K562 (cell line): ENCODE measurements at regions not wholly inside any gene's neighbourhood (a gene's known extent, or its start where the extent isn't known, plus 50 kb on each side); places are given as distances from the start of the nearest gene placed in this dataset.

Source experiments
- ATAC-seq: fragments of 200-7000 bp; cut with Tn5 transposase; 3 replicates; pipeline ENCODE4 v1.9.1; 2020; ENCODE audit warnings: moderate library complexity
- BruUV-seq: library from RNA; stranded (reverse); fragments of 400-500 nt; replicated peaks from 2 replicates; lab custom pipeline; 2021; lab: Mats Ljungman, UMichigan
- CTCF ChIA-PET: fragments of 300-600 bp; formaldehyde crosslinking; extraction: SDS; loops from one replicate; lab custom pipeline; 2021; ENCODE audit warnings: low intra/inter-chr PET ratio; lab: Yijun Ruan, JAX
- POLR2A ChIA-PET: fragments of 300-600, 350-650 bp; sonication (Branson Sonifier 250); formaldehyde crosslinking; extraction: SDS; loops from one replicate; lab custom pipeline; 2021; ENCODE audit warnings: antibody characterized with exemption, inconsistent platforms; lab: Yijun Ruan, JAX
- DNase-seq, 4 experiments: peaks; one replicate each; pipeline versions ENCODE4 v3.0.0 to v3.0.0-alpha.2; 2011 to 2018; ENCODE audit warnings: low spot score in 3 of 4, mixed read lengths in 3 of 4; ENCODE audit errors: extremely low read depth in 1 of 4
- FAIRE-seq: peaks from 2 replicates; lab custom pipeline; 2011; peaks lifted over from hg19 to GRCh38; lab: Jason Lieb, UNC
- H2AFZ ChIP-seq: 2 replicates; pipeline ENCODE4 v1.6.0; 2011; ENCODE audit warnings: low read depth, low read length, control low read depth, inconsistent platforms
- H3K27ac ChIP-seq: fragments of 200-600 bp; 3 replicates; pipeline ENCODE4 v1.8.0; 2011; ENCODE audit warnings: low read depth, mild to moderate bottlenecking, control low read depth, inconsistent platforms, low read length, moderate library complexity, mixed read lengths; ENCODE audit errors: extremely low read depth
- H3K27me3 ChIP-seq, 2 experiments: fragments of 300-600 bp in 1 of 2; 2 replicates in 1 of 2; 3 replicates in 1 of 2; pipeline versions ENCODE4 v1.6.0 to v1.8.0; 2011; ENCODE audit warnings: inconsistent platforms in 2 of 2, low read length in 2 of 2, mild to moderate bottlenecking in 1 of 2, mixed read lengths in 1 of 2, moderate library complexity in 1 of 2; ENCODE audit not compliant: control insufficient read depth in 2 of 2, insufficient read depth in 2 of 2
- H3K36me3 ChIP-seq: fragments of 300-600 bp; 3 replicates; pipeline ENCODE4 v1.8.0; 2011; ENCODE audit warnings: mild to moderate bottlenecking, low read length, inconsistent platforms; ENCODE audit not compliant: control insufficient read depth, insufficient read depth
- H3K4me1 ChIP-seq, 2 experiments: fragments of 200-600 bp in 1 of 2; replicated peaks in 1 of 2; 2 replicates in 1 of 2; 3 replicates in 1 of 2; pipeline versions ENCODE4 v1.5.1 to v1.8.0; 2011; ENCODE audit warnings: inconsistent platforms in 2 of 2, low read length in 2 of 2, mild to moderate bottlenecking in 1 of 2, mixed read lengths in 1 of 2, moderate library complexity in 1 of 2; ENCODE audit not compliant: control insufficient read depth in 2 of 2, insufficient read depth in 2 of 2
- H3K4me2 ChIP-seq: 2 replicates; pipeline ENCODE4 v1.6.1; 2011; ENCODE audit warnings: low read length, control low read depth, inconsistent platforms, mixed read lengths; ENCODE audit not compliant: insufficient read depth
- H3K4me3 ChIP-seq: fragments of 200-600 bp; sonication (generic), shearing (Covaris generic); 2 replicates; pipeline ENCODE4 v1.5.1; 2016; ENCODE audit warnings: control low read depth, inconsistent platforms
- H3K79me2 ChIP-seq: fragments of 200-600 bp; 3 replicates; pipeline ENCODE4 v1.8.0; 2011; ENCODE audit warnings: low read length, inconsistent platforms; ENCODE audit not compliant: control insufficient read depth, insufficient read depth
- H3K9ac ChIP-seq, 2 experiments: 2 replicates each; pipeline versions ENCODE4 v1.6.0 to v1.6.1; 2011; ENCODE audit warnings: low read depth in 2 of 2, low read length in 2 of 2, control low read depth in 1 of 2, inconsistent platforms in 1 of 2, mild to moderate bottlenecking in 1 of 2, mixed read lengths in 1 of 2; ENCODE audit not compliant: insufficient read depth in 1 of 2
- H3K9me1 ChIP-seq: one replicate; pipeline ENCODE4 v1.6.0; 2011; ENCODE audit warnings: inconsistent platforms, mild to moderate bottlenecking, low read length, moderate library complexity; ENCODE audit not compliant: control insufficient read depth, insufficient read depth
- H3K9me3 ChIP-seq: replicated peaks from 2 replicates; pipeline ENCODE4 v1.5.1; 2011; ENCODE audit warnings: low read depth, low read length, inconsistent platforms; ENCODE audit not compliant: control insufficient read depth, insufficient read depth
- H4K20me1 ChIP-seq: replicated peaks from 2 replicates; pipeline ENCODE4 v1.6.1; 2011; ENCODE audit warnings: low read length, inconsistent platforms, mixed read lengths; ENCODE audit not compliant: control insufficient read depth, insufficient read depth
- AFF4 ChIP-seq: sonication (generic); formaldehyde crosslinking; IDR thresholded peaks from 2 replicates; pipeline ENCODE4 v1.8.0; 2023; ENCODE audit warnings: mild to moderate bottlenecking, missing genetic modification reagents
- ASH1L ChIP-seq: fragments of 450-650 bp; IDR thresholded peaks from 2 replicates; pipeline ENCODE4 v1.6.1; 2018; ENCODE audit warnings: borderline replicate concordance, mild to moderate bottlenecking, low read depth; ENCODE audit not compliant: partially characterized antibody
- CBX3 ChIP-seq, 2 experiments: IDR thresholded peaks; 1 replicate in 1 of 2; 2 replicates in 1 of 2; pipeline ENCODE4 v1.6.1; 2012; ENCODE audit warnings: inconsistent platforms in 2 of 2, low read length in 2 of 2, borderline replicate concordance in 1 of 2, control low read depth in 1 of 2
- CLOCK ChIP-seq: fragments of 250-450 bp; sonication (Bioruptor Pico); IDR thresholded peaks from 2 replicates; pipeline ENCODE4 v1.4.0; 2020; ENCODE audit warnings: mild to moderate bottlenecking, moderate library complexity, borderline replicate concordance
- DDX20 ChIP-seq: fragments of 450-650 bp; IDR thresholded peaks from 2 replicates; pipeline ENCODE4 v1.6.1; 2016; ENCODE audit warnings: missing genetic modification characterization, low read depth, mild to moderate bottlenecking, missing compliant biosample characterization, moderate library complexity
- HDAC2 ChIP-seq: fragments of 450-650 bp; IDR thresholded peaks from 2 replicates; pipeline ENCODE4 v1.6.1; 2016; ENCODE audit warnings: mild to moderate bottlenecking
- IRF1 ChIP-seq: sonication (generic); formaldehyde crosslinking; IDR thresholded peaks from 2 replicates; pipeline ENCODE4 v1.8.0; 2022; ENCODE audit warnings: missing genetic modification reagents, mild to moderate bottlenecking, borderline replicate concordance
- PCBP1 ChIP-seq: fragments of 200-400 bp; formaldehyde crosslinking; IDR thresholded peaks from 2 replicates; pipeline ENCODE4 v1.6.1; 2018; ENCODE audit warnings: mild to moderate bottlenecking, low read depth, low read length; ENCODE audit not compliant: poor library complexity, severe bottlenecking
- PRMT5 ChIP-seq: sonication (generic); formaldehyde crosslinking; IDR thresholded peaks from 2 replicates; pipeline ENCODE4 v1.5.0; 2020; ENCODE audit warnings: missing genetic modification reagents
- RB1 ChIP-seq: fragments of 450-650 bp; IDR thresholded peaks from 2 replicates; pipeline ENCODE4 v1.6.1; 2017; ENCODE audit warnings: low read depth, mild to moderate bottlenecking
- SRSF7 ChIP-seq: fragments of 200-400 bp; formaldehyde crosslinking; optimal IDR thresholded peaks from 2 replicates; pipeline ENCODE3; 2017; ENCODE audit warnings: mild to moderate bottlenecking, low read depth, low read length
- THRB ChIP-seq: fragments of 450-650 bp; formaldehyde crosslinking; conservative IDR thresholded peaks from 2 replicates; pipeline ENCODE4 v1.4.0; 2022; ENCODE audit warnings: mild to moderate bottlenecking, missing genetic modification characterization
- ZNF444 ChIP-seq: fragments of 250-450 bp; sonication (Bioruptor Pico); IDR thresholded peaks from 2 replicates; pipeline ENCODE4 v1.4.0; 2020; ENCODE audit warnings: mild to moderate bottlenecking, moderate library complexity
- ZNF589 ChIP-seq: fragments of 200-800 bp; sonication (Bioruptor generic); IDR thresholded peaks from 2 replicates; pipeline ENCODE4 v1.6.1; 2016; ENCODE audit warnings: low read depth, missing genetic modification characterization, missing compliant biosample characterization
- WGBS: fragments of 100-300 bp; shearing (Covaris generic); methylation state at CpG from one replicate; pipeline ENCODE4 v1.1.6; 2016; ENCODE audit warnings: low coverage, mixed read lengths; ENCODE audit not compliant: insufficient coverage; ENCODE audit errors: missing lambda C conversion rate; 5-methylcytosine and 5-hydroxymethylcytosine counted together
- in situ Hi-C: fragments of 300-500 bp; cut with MboI; formaldehyde crosslinking; loops from 4 replicates; pipeline ENCODE4 v1.15.0; 2018; ENCODE audit warnings: inconsistent platforms, mixed read lengths
- intact Hi-C: fragments of 100-400 bp; cut with micrococcal nuclease; formaldehyde crosslinking; loops from 2 replicates; pipeline ENCODE4 v1.14.2; 2022

GRCh38 chr4:152248347-152248746 is 287.5 kb downstream of the FBXW7 start:
- in situ Hi-C loops, result no loop called here
- POLR2A ChIA-PET, result interaction anchor here (0.9 kb wide), 1 partner anchor 152 kb away, joined by 4 read pairs; no protein-coding TSS in a partner anchor
- H3K27ac ChIP-seq, result no peak overlapping the region
- DNase-seq, result no peak
- H3K36me3 ChIP-seq, result no peaks in the 10 kb centered on the region
- H3K9me3 ChIP-seq, result no peaks in the 10 kb centered on the region
- H3K79me2 ChIP-seq, result no peaks in the 10 kb centered on the region
- TF ChIP-seq ASH1L, result no peak
- no peak for TF ChIP-seq SRSF7
- no peak for TF ChIP-seq CBX3 (IDR thresholded peaks at IDR 0.05; ENCODE audit: borderline replicate concordance in 1 of 2, low read length in 2 of 2)
- no peak for TF ChIP-seq ZNF444 (CRISPR knock-in tag)
- TF ChIP-seq DDX20 (tag), result no peak
- no peak for TF ChIP-seq AFF4 (CRISPR knock-in tag)
- no peak for TF ChIP-seq PCBP1
- TF ChIP-seq HDAC2, result no peak
- no peak for TF ChIP-seq PRMT5 (CRISPR knock-in tag)
- no peak for TF ChIP-seq RB1
- TF ChIP-seq ZNF589 (CRISPR knock-in tag), result no peak
- no peak for TF ChIP-seq IRF1 (CRISPR knock-in tag)
- no peak for TF ChIP-seq THRB (CRISPR knock-in tag)
- TF ChIP-seq CLOCK (CRISPR knock-in tag), result no peak
- TF ChIP-seq, all 486 proteins: peak for 0
- Histone ChIP-seq H3K4me1 (no peaks in the 10 kb centered on the region), H3K4me2 (no peak overlapping the region), H3K27me3 (peaks cover 11 to 32% of the 10 kb centered on the region in 2 experiments; a peak in 3 of 5 replicates), H3K9ac (no peak overlapping the region), H3K9me1 (no peaks in the 10 kb centered on the region), H2AFZ (no peak overlapping the region), H3K4me3 (no peak overlapping the region), H4K20me1 (no peaks in the 10 kb centered on the region)
- intact Hi-C loops, result no loop called here
- no peak for FAIRE-seq
- WGBS, result under 1% methylated on average over 9 of the region's 9 CpGs
- ATAC-seq, result no peak
- CTCF ChIA-PET, result no interaction called here
- no TSS peak for BruUV-seq
